ENCODE measurements at regions not wholly inside any gene's neighbourhood (a gene's known extent, or its start where the extent isn't known, plus 50 kb on each side); places are given as distances from the start of the nearest gene placed in this dataset.

GRCh38 chr14:87879389-87879788 lies 113.6 kb downstream of the GALC start:
- no peak for DNase-seq

- no peak for DNase-seq
Observed at GRCh38 chr14:87878959-87879358, 114.0 kb downstream of the GALC start.

GRCh38 chr14:87877877-87878276 lies 115.1 kb downstream of the GALC start:
- DNase-seq = no peak

- no peak for DNase-seq
Observed at GRCh38 chr14:87874676-87875075, 118.3 kb downstream of the GALC start.

- DNase-seq = no peak
Observed at GRCh38 chr14:87873741-87874140, 119.2 kb downstream of the GALC start.

- no peak for DNase-seq
Observed at GRCh38 chr14:87869619-87870583, 123.1 kb downstream of the GALC start.

GRCh38 chr14:87868920-87869319 lies 124.1 kb downstream of the GALC start:
- DNase-seq = no peak

- no peak for DNase-seq
Observed at GRCh38 chr14:87866116-87866515, 126.9 kb downstream of the GALC start.

- DNase-seq = no peak
Observed at GRCh38 chr14:87864356-87865270, 128.4 kb downstream of the GALC start.

GRCh38 chr14:87863047-87863446 lies 129.9 kb downstream of the GALC start:
- DNase-seq = no peak

GRCh38 chr14:87852107-87852506 lies 140.9 kb downstream of the GALC start:
- no peak for DNase-seq

- DNase-seq = no peak
Observed at GRCh38 chr14:87851190-87851589, 141.8 kb downstream of the GALC start.

- no peak for DNase-seq
Observed at GRCh38 chr14:87847216-87847755, 145.7 kb downstream of the GALC start.

GRCh38 chr14:87840906-87841305 lies 152.1 kb downstream of the GALC start:
- DNase-seq = no peak

GRCh38 chr14:87838931-87839330 lies 154.1 kb downstream of the GALC start:
- DNase-seq = no peak

- DNase-seq = no peak
Observed at GRCh38 chr14:87837296-87837695, 155.7 kb downstream of the GALC start.

- no peak for DNase-seq
Observed at GRCh38 chr14:87834594-87834993, 158.4 kb downstream of the GALC start.

- no peak for DNase-seq
Observed at GRCh38 chr14:87833026-87833425, 160.0 kb downstream of the GALC start.

- DNase-seq = no peak
Observed at GRCh38 chr14:87830443-87831096, 162.4 kb downstream of the GALC start.

- DNase-seq = no peak
Observed at GRCh38 chr14:87829543-87829942, 163.4 kb downstream of the GALC start.

- DNase-seq = no peak
Observed at GRCh38 chr14:87824266-87824665, 168.7 kb downstream of the GALC start.

- DNase-seq = no peak
Observed at GRCh38 chr14:87816416-87816815, 176.6 kb downstream of the GALC start.

GRCh38 chr14:87815121-87815520 lies 177.9 kb downstream of the GALC start:
- no peak for DNase-seq

All from T-helper 1 cell (primary cell).